ENCODE measurements at regions not wholly inside any gene's neighbourhood (a gene's known extent, or its start where the extent isn't known, plus 50 kb on each side); places are given as distances from the start of the nearest gene placed in this dataset.

GRCh38 chr12:84308211-84308610 is 604.4 kb downstream of the SLC6A15 start:
- in situ Hi-C loops (cut with HindIII; ENCODE audit: low pct_unique_long_range_greater_than_20kb, low sequenced_read_pairs), result no loop called here
- DNase-seq (ENCODE audit: low read depth, low spot score), result no peak

DNA sequence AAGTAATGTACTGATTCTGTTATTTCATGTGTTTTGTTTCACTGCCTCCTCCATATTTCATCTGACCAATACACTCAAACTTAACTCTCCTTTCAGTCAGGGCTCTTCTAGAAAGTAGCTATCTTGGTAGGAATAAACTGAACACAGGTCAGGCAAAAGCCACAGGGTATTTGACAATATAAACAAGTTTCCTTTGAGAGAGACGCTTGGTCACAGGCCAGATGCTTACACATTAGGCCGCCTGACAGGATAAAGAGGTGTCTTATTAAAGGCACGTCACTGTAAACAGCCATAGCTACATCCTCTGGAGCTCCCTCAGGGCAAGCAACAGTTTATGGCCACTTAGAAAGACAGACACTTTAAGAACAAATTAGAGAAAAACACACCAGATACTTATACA is 607.5 kb downstream of the SLC6A15 start:
- in situ Hi-C loops (cut with HindIII; ENCODE audit: low pct_unique_long_range_greater_than_20kb, low sequenced_read_pairs), result no loop called here
- peak; percentile 80 for DNase-seq (ENCODE audit: low read depth, low spot score)

DNA sequence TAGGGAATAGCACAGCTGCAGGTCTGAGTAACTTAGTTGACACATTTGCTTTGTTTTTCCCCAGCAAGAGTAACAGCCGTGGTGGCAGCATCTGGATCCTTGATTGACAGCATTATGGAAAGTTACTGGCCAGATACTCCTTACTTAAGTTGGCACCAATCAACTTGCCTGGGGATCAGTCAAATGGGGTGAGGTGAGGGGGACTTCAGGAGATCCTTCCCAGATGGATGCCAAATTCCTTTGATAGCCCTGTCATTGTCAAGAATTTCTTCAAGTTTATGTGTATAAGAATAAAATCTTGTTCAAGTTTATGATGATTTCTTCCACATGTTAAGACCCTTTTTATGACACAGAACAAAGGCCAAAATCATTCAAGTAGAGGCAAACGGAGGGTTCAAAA is 618.4 kb downstream of the SLC6A15 start:
- DNase-seq (ENCODE audit: low read depth, low spot score), result no peak
- in situ Hi-C loops (cut with HindIII; ENCODE audit: low pct_unique_long_range_greater_than_20kb, low sequenced_read_pairs), result no loop called here

- DNase-seq (ENCODE audit: low read depth, low spot score), result no peak
- in situ Hi-C loops (cut with HindIII; ENCODE audit: low pct_unique_long_range_greater_than_20kb, low sequenced_read_pairs), result no loop called here
Observed at GRCh38 chr12:84290168-84290567, 622.4 kb downstream of the SLC6A15 start.

DNA sequence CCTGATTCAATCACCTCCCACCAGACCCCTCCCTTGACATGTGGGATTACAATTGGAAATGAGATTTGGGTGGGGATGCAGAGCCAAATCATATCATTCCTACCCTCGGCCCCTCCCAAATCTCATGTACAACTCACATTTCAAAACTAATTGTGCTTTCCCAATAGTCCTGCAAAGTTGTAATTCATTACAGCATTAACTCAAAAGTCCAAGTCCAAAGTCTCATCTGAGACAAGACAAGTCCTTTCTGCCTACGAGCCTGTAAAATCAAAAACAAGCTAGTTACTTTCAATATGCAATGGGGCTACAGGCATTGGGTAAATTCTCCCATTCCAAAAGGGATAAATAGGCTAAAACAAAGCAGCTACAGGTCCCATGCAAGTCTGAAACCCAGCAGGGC is 634.6 kb downstream of the SLC6A15 start:
- in situ Hi-C loops (cut with HindIII; ENCODE audit: low pct_unique_long_range_greater_than_20kb, low sequenced_read_pairs), result no loop called here
- no peak for DNase-seq (ENCODE audit: low read depth, low spot score)

- in situ Hi-C loops (cut with HindIII; ENCODE audit: low pct_unique_long_range_greater_than_20kb, low sequenced_read_pairs), result no loop called here
- DNase-seq (ENCODE audit: low read depth, low spot score), result no peak
Observed at GRCh38 chr12:84276215-84276614, 636.4 kb downstream of the SLC6A15 start.

GRCh38 chr12:84272324-84272723 is 640.3 kb downstream of the SLC6A15 start:
- in situ Hi-C loops (cut with HindIII; ENCODE audit: low pct_unique_long_range_greater_than_20kb, low sequenced_read_pairs), result no loop called here
- no peak for DNase-seq (ENCODE audit: low read depth, low spot score)

- DNase-seq (ENCODE audit: low read depth, low spot score), result no peak
Observed at GRCh38 chr12:84270470-84271140, 642.0 kb downstream of the SLC6A15 start.

GRCh38 chr12:84247931-84248330 is 664.7 kb downstream of the SLC6A15 start:
- DNase-seq (ENCODE audit: low read depth, low spot score), result no peak
- in situ Hi-C loops (cut with HindIII; ENCODE audit: low pct_unique_long_range_greater_than_20kb, low sequenced_read_pairs), result no loop called here

More at GRCh38 chr12:84270470-84271140, 642.0 kb downstream of the SLC6A15 start:
- in situ Hi-C loops (cut with HindIII; ENCODE audit: low pct_unique_long_range_greater_than_20kb, low sequenced_read_pairs), result no loop called here

- no peak for DNase-seq (ENCODE audit: low read depth, low spot score)
- in situ Hi-C loops (cut with HindIII; ENCODE audit: low pct_unique_long_range_greater_than_20kb, low sequenced_read_pairs), result no loop called here
Observed at GRCh38 chr12:84243686-84244085, 668.9 kb downstream of the SLC6A15 start.

DNA sequence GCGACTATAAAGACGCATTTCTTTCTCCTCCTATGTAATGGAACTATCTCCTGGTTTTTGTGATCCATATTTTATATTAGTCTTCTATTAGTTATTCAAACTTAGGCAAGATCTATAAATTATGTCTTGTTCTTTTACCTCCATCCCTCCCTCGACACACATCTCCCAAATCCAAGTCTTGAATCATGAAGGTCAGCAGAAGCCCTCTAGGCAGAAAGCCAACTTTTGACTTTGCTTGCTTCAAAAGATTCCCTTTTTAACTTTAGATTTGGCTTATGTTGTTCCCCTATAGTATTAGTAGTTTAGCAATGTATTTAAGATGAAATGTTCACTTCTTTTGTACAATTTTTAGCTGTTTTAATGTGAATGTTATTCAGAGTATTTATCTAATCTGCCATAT is 689.8 kb downstream of the SLC6A15 start:
- DNase-seq (ENCODE audit: low read depth, low spot score), result no peak
- in situ Hi-C loops (cut with HindIII; ENCODE audit: low pct_unique_long_range_greater_than_20kb, low sequenced_read_pairs), result no loop called here

DNA sequence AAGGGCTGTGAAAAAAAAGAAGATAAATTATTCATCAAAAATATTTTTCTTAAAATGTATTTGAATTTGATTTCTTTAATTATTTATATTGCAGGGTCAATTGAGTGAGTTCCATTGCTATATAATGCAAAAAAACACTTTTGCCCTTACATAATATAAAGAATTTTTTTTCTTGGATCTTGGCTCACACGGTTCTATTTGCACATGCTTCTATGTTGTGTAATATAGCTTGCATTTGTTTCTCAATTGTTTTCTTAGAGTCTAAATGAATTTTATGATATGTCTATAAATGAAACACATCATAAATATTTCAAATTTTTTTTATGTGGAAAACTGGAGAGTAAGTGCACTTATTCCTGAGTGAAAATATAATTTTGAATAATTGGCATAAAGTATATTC is 694.2 kb downstream of the SLC6A15 start:
- no peak for DNase-seq (ENCODE audit: low read depth, low spot score)
- in situ Hi-C loops (cut with HindIII; ENCODE audit: low pct_unique_long_range_greater_than_20kb, low sequenced_read_pairs), result no loop called here

DNA sequence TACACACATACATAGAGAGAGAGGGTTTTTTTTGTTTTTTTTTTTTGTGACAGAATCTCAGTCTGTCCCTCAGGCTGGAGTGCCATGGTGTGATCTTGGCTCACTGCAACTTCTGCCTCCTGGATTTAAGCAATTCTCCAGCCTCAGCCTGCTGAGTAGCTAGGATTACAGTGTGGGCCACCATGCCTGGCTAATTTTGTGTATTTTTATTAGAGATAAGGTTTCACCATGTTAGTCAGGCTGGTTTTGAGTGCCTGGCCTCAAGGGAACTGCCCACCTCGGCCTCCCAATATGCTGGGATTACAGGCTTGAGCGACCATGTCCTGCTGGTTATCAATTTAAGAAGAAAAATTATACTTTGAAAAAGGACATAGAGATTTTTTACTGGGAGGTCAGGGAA is 710.6 kb downstream of the SLC6A15 start:
- DNase-seq (ENCODE audit: low read depth, low spot score), result no peak
- in situ Hi-C loops (cut with HindIII; ENCODE audit: low pct_unique_long_range_greater_than_20kb, low sequenced_read_pairs), result no loop called here

GRCh38 chr12:84198294-84198946 is 714.2 kb downstream of the SLC6A15 start:
- DNase-seq (ENCODE audit: low read depth, low spot score), result no peak
- in situ Hi-C loops (cut with HindIII; ENCODE audit: low pct_unique_long_range_greater_than_20kb, low sequenced_read_pairs), result no loop called here

DNA sequence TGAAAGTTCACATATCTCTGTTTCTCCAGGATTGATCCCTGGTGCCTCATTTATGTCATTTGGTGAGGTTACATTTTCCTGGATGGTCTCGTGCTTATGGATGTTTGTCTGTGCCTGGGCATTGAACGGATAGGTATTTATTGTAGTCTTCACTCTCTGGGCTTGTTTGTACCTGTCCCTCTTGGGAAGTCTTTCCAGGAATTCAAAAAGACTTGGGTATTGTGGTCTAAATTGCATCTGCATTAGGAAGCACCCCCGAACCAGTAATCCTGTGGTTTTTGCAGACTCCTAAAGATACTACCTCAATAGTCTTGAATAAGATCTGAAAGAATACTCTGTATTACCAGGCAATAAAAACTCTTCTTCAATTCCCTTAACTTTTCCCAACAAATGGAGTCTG is 720.8 kb downstream of the SLC6A15 start:
- in situ Hi-C loops (cut with HindIII; ENCODE audit: low pct_unique_long_range_greater_than_20kb, low sequenced_read_pairs), result no loop called here
- DNase-seq (ENCODE audit: low read depth, low spot score), result no peak

GRCh38 chr12:84186433-84186832 is 726.2 kb downstream of the SLC6A15 start:
- in situ Hi-C loops (cut with HindIII; ENCODE audit: low pct_unique_long_range_greater_than_20kb, low sequenced_read_pairs), result no loop called here
- no peak for DNase-seq (ENCODE audit: low read depth, low spot score)

DNA sequence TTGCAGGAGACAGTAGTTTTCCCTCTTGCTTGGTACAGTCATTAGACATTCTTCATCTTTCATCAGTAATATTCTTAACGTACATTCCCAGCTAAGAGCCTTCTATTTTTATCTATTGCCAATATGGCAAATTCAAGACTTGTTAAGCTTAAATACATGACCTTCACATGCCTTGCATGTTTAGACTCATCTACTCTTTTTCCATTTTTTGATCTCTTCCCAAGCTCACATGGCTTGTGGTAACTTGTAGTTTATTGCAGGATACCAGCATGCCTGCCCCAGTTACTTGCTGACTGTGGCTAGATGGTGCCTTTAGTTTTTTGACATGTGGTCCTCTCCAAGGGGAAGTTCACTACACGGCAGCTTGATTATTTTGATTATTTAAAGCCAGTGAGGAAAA is 729.0 kb downstream of the SLC6A15 start:
- in situ Hi-C loops (cut with HindIII; ENCODE audit: low pct_unique_long_range_greater_than_20kb, low sequenced_read_pairs), result no loop called here
- no peak for DNase-seq (ENCODE audit: low read depth, low spot score)

GRCh38 chr12:84174115-84174514 is 738.5 kb downstream of the SLC6A15 start:
- in situ Hi-C loops (cut with HindIII; ENCODE audit: low pct_unique_long_range_greater_than_20kb, low sequenced_read_pairs), result no loop called here
- no peak for DNase-seq (ENCODE audit: low read depth, low spot score)

- in situ Hi-C loops (cut with HindIII; ENCODE audit: low pct_unique_long_range_greater_than_20kb, low sequenced_read_pairs), result no loop called here
Observed at GRCh38 chr12:84172823-84173424, 739.7 kb downstream of the SLC6A15 start.

More at GRCh38 chr12:84172823-84173424, 739.7 kb downstream of the SLC6A15 start:
- no peak for DNase-seq (ENCODE audit: low read depth, low spot score)

All from SK-MEL-5 (cell line).